ENCODE measurements at regions not wholly inside any gene's neighbourhood (a gene's known extent, or its start where the extent isn't known, plus 50 kb on each side); places are given as distances from the start of the nearest gene placed in this dataset.

GRCh38 chr16:13559624-13560023, 360.3 kb upstream of the ERCC4 start:
- ChIA-PET CTCF (no interaction called here), POLR2A (no interaction called here)
- no peak overlapping the region for H3K4me3 ChIP-seq (ENCODE audit: low read depth in 2 of 2, low read length in 1 of 2)
- no peak for DNase-seq
- H3K9me3 ChIP-seq: no peaks in the 10 kb centered on the region
- H3K36me3 ChIP-seq (replicated peaks in 1 of 2; ENCODE audit: control insufficient read depth in 1 of 2, insufficient read depth in 2 of 2, low read length in 1 of 2): no peaks in the 10 kb centered on the region
- TF ChIP-seq SMC3 (IDR thresholded peaks at IDR 0.05; ENCODE audit: low read depth, low read length): no peak
- TF ChIP-seq ZBTB33 (IDR thresholded peaks at IDR 0.05; ENCODE audit: borderline replicate concordance, low read depth): no peak
- no peak for TF ChIP-seq MAX (IDR thresholded peaks at IDR 0.05; ENCODE audit: low read depth)
- TF ChIP-seq EZH2phosphoT487 (IDR thresholded peaks at IDR 0.05; ENCODE audit: borderline replicate concordance, low read depth): no peak
- no peak for TF ChIP-seq TEAD4 (IDR thresholded peaks at IDR 0.05; ENCODE audit: borderline replicate concordance, insufficient read depth)
- no peak for TF ChIP-seq EP300 (IDR thresholded peaks at IDR 0.05; ENCODE audit: borderline replicate concordance in 1 of 2, low read depth in 1 of 2, low read length in 1 of 2)
- no peaks in the 10 kb centered on the region for H3K4me1 ChIP-seq (ENCODE audit: control insufficient read depth in 1 of 2, insufficient read depth in 2 of 2, low read depth in 1 of 2, low read length in 1 of 2)
- no peak overlapping the region for H3K9ac ChIP-seq
- no peaks in the 10 kb centered on the region for H3K9me2 ChIP-seq
- no peaks in the 10 kb centered on the region for H3K27me3 ChIP-seq (ENCODE audit: insufficient read depth)
- H3K27ac ChIP-seq (ENCODE audit: low read depth in 2 of 2, low read length in 1 of 2): no peak overlapping the region
- no peak overlapping the region for H3K4me2 ChIP-seq
- H4K20me1 ChIP-seq (ENCODE audit: insufficient read depth): no peaks in the 10 kb centered on the region
- H3K79me2 ChIP-seq (ENCODE audit: insufficient read depth): no peaks in the 10 kb centered on the region
- 0% methylated on average over 1 of the region's 1 CpG for WGBS (ENCODE audit: low lambda C conversion rate)
- H3F3A ChIP-seq (replicated peaks; ENCODE audit: insufficient read depth): no peaks in the 10 kb centered on the region
- H2AFZ ChIP-seq (ENCODE audit: low read depth): no peak overlapping the region

- H4K20me1 ChIP-seq (ENCODE audit: insufficient read depth): no peaks in the 10 kb centered on the region
- no peak overlapping the region for H3K27ac ChIP-seq (ENCODE audit: low read depth in 2 of 2, low read length in 1 of 2)
- no peak for TF ChIP-seq PBX3 (IDR thresholded peaks at IDR 0.05)
- no peak for TF ChIP-seq SMC3 (IDR thresholded peaks at IDR 0.05; ENCODE audit: low read depth, low read length)
- no peak for TF ChIP-seq MAX (IDR thresholded peaks at IDR 0.05; ENCODE audit: low read depth)
- TF ChIP-seq FOXM1 (IDR thresholded peaks at IDR 0.05; ENCODE audit: low read depth): no peak
- TF ChIP-seq CHD2 (IDR thresholded peaks at IDR 0.05; ENCODE audit: low read length, partially characterized antibody): no peak
- no peak for TF ChIP-seq RCOR1 (IDR thresholded peaks at IDR 0.05; ENCODE audit: low read length)
- TF ChIP-seq CTCF (IDR thresholded peaks at IDR 0.05): no peak
- TF ChIP-seq TAF1 (IDR thresholded peaks at IDR 0.05; ENCODE audit: borderline replicate concordance, low read depth, low read length): no peak
- no peak for TF ChIP-seq SIN3A (IDR thresholded peaks at IDR 0.05; ENCODE audit: borderline replicate concordance, low read depth, low read length)
- TF ChIP-seq RXRA (IDR thresholded peaks at IDR 0.05; ENCODE audit: borderline replicate concordance, low read depth): no peak
- TF ChIP-seq IRF3 (IDR thresholded peaks at IDR 0.05; ENCODE audit: low read depth, low read length): no peak
- no peak for TF ChIP-seq MEF2A (IDR thresholded peaks at IDR 0.05; ENCODE audit: borderline replicate concordance, low read depth)
- no peak for TF ChIP-seq RFX5 (IDR thresholded peaks at IDR 0.05; ENCODE audit: low read length)
- TF ChIP-seq USF1 (IDR thresholded peaks at IDR 0.05; ENCODE audit: borderline replicate concordance, low read depth): no peak
- TF ChIP-seq JUND (IDR thresholded peaks at IDR 0.05): no peak
- TF ChIP-seq MXI1 (IDR thresholded peaks at IDR 0.05; ENCODE audit: low read depth, low read length): no peak
- TF ChIP-seq NFIC (IDR thresholded peaks at IDR 0.05; ENCODE audit: borderline replicate concordance): no peak
- ChIA-PET POLR2A (no interaction called here), CTCF (no interaction called here)
- H3K9me3 ChIP-seq: no peaks in the 10 kb centered on the region
- no peaks in the 10 kb centered on the region for H3K79me2 ChIP-seq (ENCODE audit: insufficient read depth)
- no peak for DNase-seq
- no peaks in the 10 kb centered on the region for H3K9me2 ChIP-seq
- no peaks in the 10 kb centered on the region for H3K27me3 ChIP-seq (ENCODE audit: insufficient read depth)
- H3K4me2 ChIP-seq: no peak overlapping the region
- no peak overlapping the region for H3K9ac ChIP-seq
- H3F3A ChIP-seq (replicated peaks; ENCODE audit: insufficient read depth): no peaks in the 10 kb centered on the region
- no peaks in the 10 kb centered on the region for H3K4me1 ChIP-seq (ENCODE audit: control insufficient read depth in 1 of 2, insufficient read depth in 2 of 2, low read depth in 1 of 2, low read length in 1 of 2)
- H2AFZ ChIP-seq (ENCODE audit: low read depth): no peak overlapping the region
- no peaks in the 10 kb centered on the region for H3K36me3 ChIP-seq (replicated peaks in 1 of 2; ENCODE audit: control insufficient read depth in 1 of 2, insufficient read depth in 2 of 2, low read length in 1 of 2)
- WGBS (ENCODE audit: low lambda C conversion rate): 0% methylated on average over 5 of the region's 5 CpGs
- H3K4me3 ChIP-seq (ENCODE audit: low read depth in 2 of 2, low read length in 1 of 2): no peak overlapping the region
These were observed 359.8 kb upstream of the ERCC4 start for GRCh38 chr16:13560151-13560550.

Data from SK-N-SH (cell line).